ENCODE measurements at regions not wholly inside any gene's neighbourhood (a gene's known extent, or its start where the extent isn't known, plus 50 kb on each side); places are given as distances from the start of the nearest gene placed in this dataset.

- TF ChIP-seq CTCF (IDR thresholded peaks at IDR 0.05; ENCODE audit: low read depth, low read length): no peak
- DNase-seq (ENCODE audit: extremely low read depth, low read depth): no peak
These were observed 101.9 kb upstream of the PRDM9 start for GRCh38 chr5:23405316-23406068.

GRCh38 chr5:23402585-23402984, 104.8 kb upstream of the PRDM9 start:
- no peak for DNase-seq (ENCODE audit: extremely low read depth, low read depth)

GRCh38 chr5:23400951-23401350, 106.5 kb upstream of the PRDM9 start:
- TF ChIP-seq CTCF (IDR thresholded peaks at IDR 0.05; ENCODE audit: low read depth, low read length): no peak
- no peak for DNase-seq (ENCODE audit: extremely low read depth, low read depth)

More at GRCh38 chr5:23402585-23402984, 104.8 kb upstream of the PRDM9 start:
- no peak for TF ChIP-seq CTCF (IDR thresholded peaks at IDR 0.05; ENCODE audit: low read depth, low read length)

GRCh38 chr5:23396346-23396745, 111.1 kb upstream of the PRDM9 start:
- no peak for TF ChIP-seq CTCF (IDR thresholded peaks at IDR 0.05; ENCODE audit: low read depth, low read length)
- no peak for DNase-seq (ENCODE audit: extremely low read depth, low read depth)

- TF ChIP-seq CTCF (IDR thresholded peaks at IDR 0.05; ENCODE audit: low read depth, low read length): no peak
- DNase-seq (ENCODE audit: extremely low read depth, low read depth): no peak
These were observed 117.9 kb upstream of the PRDM9 start for GRCh38 chr5:23389291-23390101.

- no peak for TF ChIP-seq CTCF (IDR thresholded peaks at IDR 0.05; ENCODE audit: low read depth, low read length)
- DNase-seq (ENCODE audit: extremely low read depth, low read depth): no peak
These were observed 122.4 kb upstream of the PRDM9 start for GRCh38 chr5:23385036-23385435.

GRCh38 chr5:23372177-23372576, 135.2 kb upstream of the PRDM9 start:
- no peak for TF ChIP-seq CTCF (IDR thresholded peaks at IDR 0.05; ENCODE audit: low read depth, low read length)
- no peak for DNase-seq (ENCODE audit: extremely low read depth, low read depth)
